ENCODE measurements at regions not wholly inside any gene's neighbourhood (a gene's known extent, or its start where the extent isn't known, plus 50 kb on each side); places are given as distances from the start of the nearest gene placed in this dataset.

- H3K4me1 ChIP-seq: no peaks in the 10 kb centered on the region
- no peak for TF ChIP-seq CTCF (IDR thresholded peaks at IDR 0.05; ENCODE audit: borderline replicate concordance)
- peaks cover 8% of the 10 kb centered on the region for H3K27me3 ChIP-seq (ENCODE audit: low read depth)
- no peak for DNase-seq
- no peaks in the 10 kb centered on the region for H3K36me3 ChIP-seq
- H3K4me3 ChIP-seq: no peak overlapping the region
- intact Hi-C loops (cut with micrococcal nuclease): no loop called here
- H3K27ac ChIP-seq (replicated peaks): no peak overlapping the region
- H3K9me3 ChIP-seq (replicated peaks): no peaks in the 10 kb centered on the region
Measured at GRCh38 chr5:2019716-2020115, 137.0 kb upstream of the IRX4 start.

GRCh38 chr5:2018390-2018724 lies 135.6 kb upstream of the IRX4 start:
- Histone ChIP-seq H3K9me3 (replicated peaks) (no peaks in the 10 kb centered on the region), H3K4me3 (no peak overlapping the region), H3K36me3 (no peaks in the 10 kb centered on the region), H3K27me3 (ENCODE audit: low read depth) (peaks cover 8% of the 10 kb centered on the region), H3K27ac (replicated peaks) (no peak overlapping the region), H3K4me1 (peaks cover 12% of the 10 kb centered on the region)
- DNase-seq: no peak
- TF ChIP-seq CTCF (IDR thresholded peaks at IDR 0.05; ENCODE audit: borderline replicate concordance): no peak
- intact Hi-C loops (cut with micrococcal nuclease): no loop called here

- peaks cover 8% of the 10 kb centered on the region for H3K27me3 ChIP-seq (ENCODE audit: low read depth)
- no peaks in the 10 kb centered on the region for H3K36me3 ChIP-seq
- H3K9me3 ChIP-seq (replicated peaks): no peaks in the 10 kb centered on the region
- peaks cover 18% of the 10 kb centered on the region for H3K4me1 ChIP-seq
- intact Hi-C loops (cut with micrococcal nuclease): no loop called here
- no peak for DNase-seq
- H3K4me3 ChIP-seq: no peak overlapping the region
- TF ChIP-seq CTCF (IDR thresholded peaks at IDR 0.05; ENCODE audit: borderline replicate concordance): peak; percentile 47
- H3K27ac ChIP-seq (replicated peaks): no peak overlapping the region
Measured at GRCh38 chr5:2017540-2018389, 135.0 kb upstream of the IRX4 start.

GRCh38 chr5:2015961-2016360 lies 133.2 kb upstream of the IRX4 start:
- DNase-seq: no peak
- no peaks in the 10 kb centered on the region for H3K36me3 ChIP-seq
- intact Hi-C loops (cut with micrococcal nuclease): no loop called here

GRCh38 chr5:2015124-2015848 lies 132.6 kb upstream of the IRX4 start:
- peaks cover 30% of the 10 kb centered on the region for H3K4me1 ChIP-seq
- DNase-seq: no peak
- intact Hi-C loops (cut with micrococcal nuclease): no loop called here
- H3K4me3 ChIP-seq: no peak overlapping the region
- H3K27ac ChIP-seq (replicated peaks): no peak overlapping the region
- no peaks in the 10 kb centered on the region for H3K36me3 ChIP-seq
- TF ChIP-seq CTCF (IDR thresholded peaks at IDR 0.05; ENCODE audit: borderline replicate concordance): no peak
- peaks cover 6% of the 10 kb centered on the region for H3K27me3 ChIP-seq (ENCODE audit: low read depth)
- no peaks in the 10 kb centered on the region for H3K9me3 ChIP-seq (replicated peaks)

More at GRCh38 chr5:2015961-2016360, 133.2 kb upstream of the IRX4 start:
- no peak for TF ChIP-seq CTCF (IDR thresholded peaks at IDR 0.05; ENCODE audit: borderline replicate concordance)
- Histone ChIP-seq H3K27ac (replicated peaks) (no peak overlapping the region), H3K9me3 (replicated peaks) (no peaks in the 10 kb centered on the region), H3K4me1 (peaks cover 30% of the 10 kb centered on the region), H3K27me3 (ENCODE audit: low read depth) (peaks cover 6% of the 10 kb centered on the region), H3K4me3 (no peak overlapping the region)

Measured in left ventricle myocardium inferior (tissue), 1 donor.